ENCODE measurements at regions not wholly inside any gene's neighbourhood (a gene's known extent, or its start where the extent isn't known, plus 50 kb on each side); places are given as distances from the start of the nearest gene placed in this dataset.

GRCh38 chr2:5953525-5953924 is 261.3 kb downstream of the SOX11 start:
- DNase-seq (ENCODE audit: low read depth), result no peak

GRCh38 chr2:5954509-5954908 is 262.3 kb downstream of the SOX11 start:
- no peak for DNase-seq (ENCODE audit: low read depth)

- no peak for DNase-seq (ENCODE audit: low read depth)
Measured at GRCh38 chr2:5955921-5956320, 263.7 kb downstream of the SOX11 start.

GRCh38 chr2:5959836-5960820 is 267.9 kb downstream of the SOX11 start:
- no peak for DNase-seq (ENCODE audit: low read depth)

- DNase-seq (ENCODE audit: low read depth), result no peak
Measured at GRCh38 chr2:5967506-5967905, 275.3 kb downstream of the SOX11 start.

GRCh38 chr2:5969303-5969702 is 277.1 kb downstream of the SOX11 start:
- DNase-seq (ENCODE audit: low read depth), result no peak

GRCh38 chr2:5970347-5970746 is 278.2 kb downstream of the SOX11 start:
- DNase-seq (ENCODE audit: low read depth), result no peak

GRCh38 chr2:5974477-5974876 is 282.3 kb downstream of the SOX11 start:
- no peak for DNase-seq (ENCODE audit: low read depth)

GRCh38 chr2:5975401-5975800 is 283.2 kb downstream of the SOX11 start:
- no peak for DNase-seq (ENCODE audit: low read depth)

GRCh38 chr2:5976531-5977065 is 284.4 kb downstream of the SOX11 start:
- DNase-seq (ENCODE audit: low read depth), result no peak

- no peak for DNase-seq (ENCODE audit: low read depth)
Measured at GRCh38 chr2:5977477-5977876, 285.3 kb downstream of the SOX11 start.

GRCh38 chr2:5978131-5978751 is 286.1 kb downstream of the SOX11 start:
- no peak for DNase-seq (ENCODE audit: low read depth)

- DNase-seq (ENCODE audit: low read depth), result no peak
Measured at GRCh38 chr2:5980450-5981190, 288.4 kb downstream of the SOX11 start.

- DNase-seq (ENCODE audit: low read depth), result no peak
Measured at GRCh38 chr2:5982193-5982902, 290.2 kb downstream of the SOX11 start.

- no peak for DNase-seq (ENCODE audit: low read depth)
Measured at GRCh38 chr2:5982903-5983265, 290.7 kb downstream of the SOX11 start.

GRCh38 chr2:5983511-5984272 is 291.5 kb downstream of the SOX11 start:
- DNase-seq (ENCODE audit: low read depth), result no peak

- DNase-seq (ENCODE audit: low read depth), result no peak
Measured at GRCh38 chr2:5984273-5984655, 292.1 kb downstream of the SOX11 start.

- DNase-seq (ENCODE audit: low read depth), result no peak
Measured at GRCh38 chr2:5984946-5985345, 292.8 kb downstream of the SOX11 start.

- DNase-seq (ENCODE audit: low read depth), result no peak
Measured at GRCh38 chr2:5985536-5986385, 293.6 kb downstream of the SOX11 start.
